ENCODE measurements at regions not wholly inside any gene's neighbourhood (a gene's known extent, or its start where the extent isn't known, plus 50 kb on each side); places are given as distances from the start of the nearest gene placed in this dataset.

DNA sequence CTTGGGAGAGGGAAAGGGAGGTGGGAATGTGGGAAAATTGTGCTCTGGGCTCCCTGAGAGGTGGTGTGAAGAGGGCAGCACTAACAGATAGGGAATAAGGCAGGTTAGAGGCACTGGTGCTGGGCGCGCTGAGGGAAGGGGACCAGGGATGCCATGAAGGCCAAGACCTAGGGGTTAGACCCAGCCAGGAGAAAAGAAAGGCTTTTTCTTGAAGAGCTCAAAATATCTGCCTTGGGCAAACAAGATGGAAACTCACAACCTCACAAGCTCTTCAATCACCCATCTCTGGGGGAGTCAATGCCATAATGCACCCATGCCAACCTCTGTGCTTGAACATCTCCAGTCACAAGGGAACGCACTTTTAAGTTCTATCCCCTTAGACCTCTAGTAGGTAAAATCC is 363.6 kb upstream of the CHD6 start:
- TF ChIP-seq GATA2 (IDR thresholded peaks at IDR 0.05; ENCODE audit: low read depth, low read length), result no peak
- no peak for TF ChIP-seq GATA3 (IDR thresholded peaks at IDR 0.05; ENCODE audit: low read depth, low read length)

DNA sequence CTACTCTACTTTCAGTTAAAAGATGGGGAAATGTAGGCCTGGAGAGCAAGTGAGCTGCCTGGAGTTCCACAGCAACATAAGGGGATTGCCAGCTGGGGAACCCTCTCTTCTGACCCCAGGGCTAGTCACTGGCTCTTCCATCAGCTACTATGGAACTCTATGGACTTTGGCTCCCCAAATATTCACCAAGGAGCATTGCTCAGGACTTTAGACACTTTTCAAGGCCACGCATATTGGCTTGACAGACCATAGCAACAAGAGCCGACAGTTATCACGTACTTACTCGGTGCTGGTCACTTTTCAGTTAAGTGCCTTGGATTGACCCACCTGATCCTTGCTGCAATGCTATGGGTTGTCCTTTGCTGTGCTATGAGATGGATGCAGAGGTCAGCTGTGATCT is 360.7 kb upstream of the CHD6 start:
- no peak for TF ChIP-seq GATA2 (IDR thresholded peaks at IDR 0.05; ENCODE audit: low read depth, low read length)
- TF ChIP-seq GATA3 (IDR thresholded peaks at IDR 0.05; ENCODE audit: low read depth, low read length), result no peak

DNA sequence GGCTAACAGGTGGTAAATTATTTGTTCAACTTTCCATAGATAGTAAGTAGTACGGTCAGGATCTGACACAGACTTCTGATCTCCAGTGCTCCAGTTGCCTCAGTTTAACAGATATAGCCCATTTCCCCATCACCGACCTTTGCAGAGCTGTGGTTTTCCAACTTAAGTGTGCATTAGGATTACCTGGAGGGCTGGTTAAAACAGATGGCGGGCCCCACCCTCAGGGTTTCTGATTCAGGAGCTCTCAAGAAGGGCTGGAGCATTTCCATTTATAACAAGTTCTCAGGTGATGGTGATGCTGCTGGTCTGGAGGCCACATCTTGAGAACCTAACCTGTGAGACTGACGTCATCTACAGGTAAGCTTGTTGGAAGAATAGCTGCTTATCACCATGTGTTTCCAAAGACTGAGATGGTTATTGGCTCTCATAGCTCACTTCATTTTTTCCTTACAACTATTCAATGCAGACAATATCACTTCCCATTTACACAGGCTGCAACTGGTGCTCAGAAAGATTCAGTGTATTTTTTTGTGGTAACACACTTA is 360.1 kb upstream of the CHD6 start:
- no peak for TF ChIP-seq GATA2 (IDR thresholded peaks at IDR 0.05; ENCODE audit: low read depth, low read length)

DNA sequence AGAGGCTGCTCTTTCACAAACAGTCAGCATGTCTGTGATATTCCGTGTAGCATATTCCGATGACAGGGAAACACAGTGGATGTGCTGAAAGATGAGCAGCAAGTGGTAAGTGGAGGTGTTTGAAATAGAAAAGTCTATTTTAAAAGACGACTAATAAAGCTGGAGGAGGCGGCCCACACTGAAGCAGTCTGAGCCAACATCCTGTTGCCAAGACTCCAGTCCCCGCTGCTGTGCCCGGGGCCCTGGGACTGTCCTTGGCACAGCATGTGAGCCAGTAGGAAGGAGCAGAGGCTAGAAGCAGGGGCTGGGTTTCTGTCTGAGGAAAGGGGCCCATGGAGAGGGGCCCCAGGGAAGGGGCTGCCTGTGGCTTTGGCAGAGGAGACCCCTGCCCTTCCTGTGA is 351.5 kb upstream of the CHD6 start:
- TF ChIP-seq GATA3 (IDR thresholded peaks at IDR 0.05; ENCODE audit: low read depth, low read length) (no peak), GATA2 (IDR thresholded peaks at IDR 0.05; ENCODE audit: low read depth, low read length) (no peak)

DNA sequence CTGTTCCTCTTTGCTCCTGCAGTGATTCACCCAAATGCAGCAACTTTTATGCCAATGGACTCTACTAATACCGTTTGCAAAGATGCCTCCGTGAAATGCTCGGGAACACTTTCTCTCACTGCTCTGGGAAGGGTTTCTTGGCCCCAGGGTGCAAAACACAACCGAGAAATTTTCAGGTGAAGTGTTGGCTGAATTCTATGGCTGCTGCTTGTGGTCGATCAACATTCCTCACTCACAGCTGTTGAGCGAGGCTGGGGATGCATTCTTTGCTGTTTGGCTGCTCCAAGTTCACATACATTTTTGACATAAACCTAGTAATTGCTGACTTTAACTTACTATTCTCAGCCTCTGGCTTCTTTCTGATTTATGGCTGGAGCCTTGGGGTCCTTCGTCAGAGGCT is 342.0 kb upstream of the CHD6 start:
- TF ChIP-seq GATA2 (IDR thresholded peaks at IDR 0.05; ENCODE audit: low read depth, low read length) (no peak), GATA3 (IDR thresholded peaks at IDR 0.05; ENCODE audit: low read depth, low read length) (no peak)

DNA sequence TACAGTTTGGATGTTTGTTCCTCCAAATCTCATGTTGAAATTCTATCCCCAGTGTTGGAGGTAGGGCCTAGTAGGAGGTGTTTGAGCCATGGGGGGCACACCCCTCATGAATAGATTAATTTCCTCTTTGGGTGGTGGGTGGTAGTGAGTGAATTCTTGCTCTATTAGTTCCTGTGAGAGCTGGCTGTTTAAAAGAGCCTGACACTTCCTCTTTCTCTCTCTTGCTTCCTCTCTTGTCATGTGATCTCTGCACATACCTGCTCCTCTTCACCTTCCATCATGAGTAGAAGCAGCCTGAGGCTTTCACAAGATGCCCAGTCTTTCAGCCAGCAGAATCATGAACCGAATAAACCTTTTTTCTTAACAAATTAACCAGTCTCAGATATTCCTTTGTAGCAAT is 340.2 kb upstream of the CHD6 start:
- TF ChIP-seq GATA2 (IDR thresholded peaks at IDR 0.05; ENCODE audit: low read depth, low read length) (no peak), GATA3 (IDR thresholded peaks at IDR 0.05; ENCODE audit: low read depth, low read length) (no peak)

DNA sequence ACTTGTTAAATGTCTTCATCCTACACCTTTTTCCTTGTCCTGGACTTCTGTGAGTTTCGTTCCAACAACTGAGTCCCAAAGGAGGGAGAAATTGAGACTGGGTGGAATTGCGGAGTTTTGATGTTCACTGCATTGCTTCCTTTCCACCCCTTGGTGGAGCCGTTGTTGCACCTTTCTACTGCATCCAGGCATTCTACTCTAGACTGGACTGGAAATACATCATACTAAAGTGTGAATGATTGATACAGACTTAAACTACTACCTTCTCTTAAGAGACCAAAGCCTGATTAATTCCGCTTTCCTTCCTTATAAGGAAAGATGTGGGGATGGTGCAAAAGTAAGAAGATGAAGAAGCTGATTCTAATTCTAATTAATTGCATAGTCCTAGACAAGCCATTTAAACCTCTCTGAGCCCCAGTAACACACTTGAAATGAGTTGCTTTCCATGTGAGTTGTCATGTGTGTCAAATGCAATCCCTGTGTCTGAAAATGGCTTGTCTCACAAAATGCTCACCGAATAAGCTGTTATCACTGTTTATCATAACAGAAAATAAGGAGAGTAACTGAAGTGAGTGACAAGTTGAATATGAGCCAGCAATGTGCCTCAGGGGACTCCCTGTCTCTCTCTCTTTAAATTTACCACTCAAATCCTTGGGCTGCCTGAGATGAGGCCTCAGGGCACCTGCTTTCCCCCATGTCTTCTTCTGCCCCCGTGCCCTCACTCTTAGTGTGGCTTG is 338.3 kb upstream of the CHD6 start:
- TF ChIP-seq GATA2 (IDR thresholded peaks at IDR 0.05; ENCODE audit: low read depth, low read length), result no peak
- TF ChIP-seq GATA3 (IDR thresholded peaks at IDR 0.05; ENCODE audit: low read depth, low read length), result no peak

DNA sequence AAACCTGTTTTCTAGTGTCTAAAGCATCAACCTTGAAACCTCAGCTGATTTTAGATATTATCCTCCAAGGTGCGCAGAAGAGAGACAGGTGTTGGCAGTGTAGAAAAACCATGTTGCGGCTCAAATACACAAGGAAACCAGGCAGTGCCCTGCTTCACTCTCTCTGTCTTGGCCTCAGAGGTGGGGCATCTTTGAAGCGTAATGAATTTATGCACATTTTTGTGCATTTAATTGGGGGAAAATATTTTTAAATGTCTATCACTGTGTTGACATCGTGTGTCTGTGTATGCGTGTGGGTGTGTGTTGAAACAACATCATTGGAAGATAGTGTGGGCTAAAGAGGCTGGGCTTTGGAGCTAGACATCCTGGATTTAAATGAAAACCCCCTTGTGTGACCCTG is 334.0 kb upstream of the CHD6 start:
- TF ChIP-seq GATA3 (IDR thresholded peaks at IDR 0.05; ENCODE audit: low read depth, low read length), result no peak
- TF ChIP-seq GATA2 (IDR thresholded peaks at IDR 0.05; ENCODE audit: low read depth, low read length), result no peak

DNA sequence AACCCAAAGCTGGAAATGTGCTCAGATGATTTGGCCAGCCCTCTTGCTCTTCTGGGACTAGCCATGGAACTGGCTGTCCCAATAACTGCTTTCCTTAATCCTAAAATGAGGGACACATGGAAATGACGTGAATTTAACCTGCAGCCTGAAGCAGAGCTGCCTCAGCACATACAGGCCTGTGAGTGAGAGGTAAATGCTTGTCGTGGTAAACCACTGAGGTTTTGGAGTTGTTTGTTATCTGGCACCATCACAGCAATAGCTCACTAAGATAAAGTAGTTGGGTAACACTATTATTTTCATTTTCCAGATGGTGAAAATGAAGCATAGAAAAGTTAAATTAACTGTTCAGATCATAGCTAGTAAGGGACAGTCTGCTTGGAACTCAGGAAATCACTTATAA is 333.4 kb upstream of the CHD6 start:
- TF ChIP-seq GATA3 (IDR thresholded peaks at IDR 0.05; ENCODE audit: low read depth, low read length) (no peak), GATA2 (IDR thresholded peaks at IDR 0.05; ENCODE audit: low read depth, low read length) (no peak)

DNA sequence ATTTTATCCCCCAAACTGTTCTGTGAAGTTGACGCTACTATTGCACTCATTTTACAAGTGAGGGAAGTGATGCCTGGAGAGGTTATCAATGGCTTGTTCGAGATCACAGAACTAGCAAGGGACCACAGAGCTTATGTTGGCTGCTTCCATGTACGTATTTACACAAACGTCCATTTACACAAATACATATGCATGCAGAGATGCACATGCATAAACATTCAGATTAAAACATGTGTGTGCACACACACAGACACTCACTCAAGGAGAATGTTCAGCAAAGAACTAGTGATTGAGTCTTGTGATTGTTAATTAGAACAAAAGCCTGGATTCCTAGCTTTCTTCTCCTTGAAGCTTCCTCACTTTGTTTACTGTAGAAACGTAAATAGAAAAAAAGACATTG is 321.5 kb upstream of the CHD6 start:
- TF ChIP-seq GATA3 (IDR thresholded peaks at IDR 0.05; ENCODE audit: low read depth, low read length), result no peak
- no peak for TF ChIP-seq GATA2 (IDR thresholded peaks at IDR 0.05; ENCODE audit: low read depth, low read length)

DNA sequence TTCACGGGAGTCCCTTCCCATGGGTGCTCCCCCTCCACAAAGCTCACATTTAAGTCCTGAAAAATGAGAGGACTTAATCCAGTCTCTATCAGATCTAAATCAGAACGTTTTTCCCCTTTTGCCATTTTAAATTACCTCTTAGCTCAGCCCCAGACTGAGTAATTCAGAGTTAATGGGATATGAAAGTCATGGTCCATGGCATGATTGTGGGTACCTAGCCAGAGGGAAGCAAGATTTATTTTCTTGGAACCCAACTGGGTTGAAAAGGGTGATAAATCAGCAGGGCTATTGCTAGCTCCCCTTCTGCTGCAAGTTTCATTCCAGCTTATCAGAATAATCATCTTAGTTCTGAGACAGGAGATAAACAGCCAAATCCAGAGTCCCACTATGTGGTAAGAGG is 320.2 kb upstream of the CHD6 start:
- TF ChIP-seq GATA3 (IDR thresholded peaks at IDR 0.05; ENCODE audit: low read depth, low read length) (no peak), GATA2 (IDR thresholded peaks at IDR 0.05; ENCODE audit: low read depth, low read length) (no peak)

DNA sequence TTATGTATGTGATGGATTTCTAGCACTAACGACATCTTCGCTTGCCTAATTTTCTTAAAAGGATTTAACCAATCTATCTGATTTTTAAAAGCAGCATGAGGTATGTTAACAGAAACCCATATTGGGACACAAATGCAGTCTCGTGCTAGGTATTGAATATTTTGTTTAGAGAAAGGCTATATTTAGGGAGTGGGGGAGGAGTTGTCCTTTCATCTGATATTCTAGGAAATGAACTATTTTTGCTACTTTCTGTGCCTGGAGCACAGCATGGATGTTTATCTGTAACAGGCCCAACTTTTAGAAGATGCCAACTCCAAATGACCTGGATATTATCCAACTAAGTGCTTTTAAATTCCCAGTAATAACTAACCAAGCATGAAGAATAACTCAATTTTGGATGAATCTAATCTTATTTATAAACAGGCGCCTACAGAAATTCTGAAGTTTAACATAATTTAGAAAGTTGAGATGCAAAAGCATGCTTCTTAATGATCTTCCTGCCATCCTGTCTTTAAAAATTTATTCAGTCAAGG is 317.1 kb upstream of the CHD6 start:
- TF ChIP-seq GATA3 (IDR thresholded peaks at IDR 0.05; ENCODE audit: low read depth, low read length) (no peak), GATA2 (IDR thresholded peaks at IDR 0.05; ENCODE audit: low read depth, low read length) (no peak)

DNA sequence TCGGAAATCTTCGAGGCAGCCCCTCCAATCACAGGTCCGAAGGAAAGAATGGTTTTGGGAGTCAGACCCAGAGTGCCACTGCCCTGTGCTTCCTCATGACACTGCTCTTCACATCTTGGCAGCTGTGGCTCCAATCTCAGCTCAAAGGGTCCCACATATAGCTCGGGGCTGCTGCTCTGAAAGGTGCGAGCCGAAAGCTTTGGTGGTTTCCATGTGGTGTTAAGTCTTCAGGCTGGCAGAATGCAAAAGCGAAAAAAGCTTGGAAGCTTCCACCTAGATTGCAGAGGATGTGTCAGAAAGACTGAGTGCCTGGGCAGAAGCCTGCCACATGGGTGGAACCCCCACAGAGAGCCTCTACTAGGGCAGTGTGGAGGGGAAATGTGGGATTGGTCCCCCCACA is 314.3 kb upstream of the CHD6 start:
- TF ChIP-seq GATA2 (IDR thresholded peaks at IDR 0.05; ENCODE audit: low read depth, low read length) (no peak), GATA3 (IDR thresholded peaks at IDR 0.05; ENCODE audit: low read depth, low read length) (no peak)

DNA sequence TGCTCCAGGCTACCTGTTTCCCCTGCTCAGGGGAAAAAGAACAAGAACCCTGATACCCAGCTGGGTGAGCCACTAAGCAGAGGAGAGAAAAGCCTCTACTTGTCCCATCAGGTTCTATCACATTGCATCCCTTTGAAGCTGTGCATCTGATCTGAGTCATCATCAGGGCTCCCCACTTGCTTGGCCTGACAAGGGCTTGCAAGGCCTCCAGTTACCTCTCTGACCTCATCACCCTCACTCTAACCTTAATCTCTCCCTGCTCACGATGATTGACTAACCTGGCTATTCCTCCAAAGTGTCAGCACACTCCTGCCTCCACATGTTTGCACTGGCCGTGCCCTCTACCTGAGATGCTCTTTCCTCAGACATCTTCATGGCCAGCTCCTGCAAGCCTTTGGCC is 309.5 kb upstream of the CHD6 start:
- no peak for TF ChIP-seq GATA2 (IDR thresholded peaks at IDR 0.05; ENCODE audit: low read depth, low read length)
- no peak for TF ChIP-seq GATA3 (IDR thresholded peaks at IDR 0.05; ENCODE audit: low read depth, low read length)

DNA sequence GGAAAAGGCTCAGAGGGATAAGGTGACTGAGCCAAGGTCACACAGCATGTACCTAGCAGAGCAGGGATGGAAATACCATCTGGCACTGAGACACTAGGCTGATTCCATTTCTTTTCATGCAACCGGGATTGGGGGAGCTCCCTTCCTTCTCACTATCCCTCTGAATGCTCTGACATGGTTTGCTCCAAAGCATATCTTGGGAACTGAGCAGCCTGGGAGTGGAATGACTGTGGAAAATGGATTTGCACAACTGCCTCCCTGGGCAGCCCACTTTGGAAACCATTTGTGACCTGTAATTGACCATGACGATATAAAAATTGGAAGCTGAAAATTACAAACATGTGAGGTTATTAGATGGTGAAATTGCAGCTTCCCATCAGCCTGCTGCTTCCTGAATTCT is 309.0 kb upstream of the CHD6 start:
- TF ChIP-seq GATA2 (IDR thresholded peaks at IDR 0.05; ENCODE audit: low read depth, low read length), result no peak
- TF ChIP-seq GATA3 (IDR thresholded peaks at IDR 0.05; ENCODE audit: low read depth, low read length), result no peak

All from SH-SY5Y (cell line).